Endometrium (tissue), 2 donors: ENCODE measurements at regions not wholly inside any gene's neighbourhood (a gene's known extent, or its start where the extent isn't known, plus 50 kb on each side); places are given as distances from the start of the nearest gene placed in this dataset.

Source experiments
- FAIRE-seq: peaks from 2 replicates; lab custom pipeline; 2012; peaks lifted over from hg19 to GRCh38; lab: Jason Lieb, UNC
- donor health status: control.
- donor health status: control.

DNA sequence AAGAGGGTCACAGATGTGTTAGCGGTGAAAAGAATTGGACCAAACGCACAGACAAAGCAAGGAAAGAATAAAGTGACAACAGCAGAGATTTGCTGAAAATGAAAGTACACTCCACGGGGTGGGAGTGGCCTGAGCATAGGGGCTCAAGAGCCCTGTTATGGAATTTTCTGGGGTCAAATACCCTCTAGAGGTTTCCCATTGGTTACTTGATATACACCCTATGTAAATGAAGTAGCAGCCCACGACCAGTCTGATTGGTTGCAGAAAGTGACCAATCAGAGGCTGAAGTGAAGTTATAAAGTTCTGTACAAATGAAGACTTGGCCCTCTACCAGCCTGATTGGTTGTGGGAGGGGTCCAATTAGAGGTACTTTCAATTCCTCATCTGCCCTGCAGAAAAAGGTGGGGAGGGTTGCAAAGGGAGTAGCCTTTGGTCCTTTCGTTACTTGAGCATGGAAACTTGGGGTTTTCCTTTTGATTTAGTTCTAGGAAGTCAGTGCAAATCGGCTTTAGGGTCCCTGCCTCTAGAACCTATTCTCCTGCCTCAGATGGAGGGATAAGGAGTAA lies 125.6 kb upstream of the PRPS1L1 start:
- FAIRE-seq = no peak

- FAIRE-seq = no peak
These were observed 127.1 kb upstream of the PRPS1L1 start for GRCh38 chr7:18154726-18155125.

DNA sequence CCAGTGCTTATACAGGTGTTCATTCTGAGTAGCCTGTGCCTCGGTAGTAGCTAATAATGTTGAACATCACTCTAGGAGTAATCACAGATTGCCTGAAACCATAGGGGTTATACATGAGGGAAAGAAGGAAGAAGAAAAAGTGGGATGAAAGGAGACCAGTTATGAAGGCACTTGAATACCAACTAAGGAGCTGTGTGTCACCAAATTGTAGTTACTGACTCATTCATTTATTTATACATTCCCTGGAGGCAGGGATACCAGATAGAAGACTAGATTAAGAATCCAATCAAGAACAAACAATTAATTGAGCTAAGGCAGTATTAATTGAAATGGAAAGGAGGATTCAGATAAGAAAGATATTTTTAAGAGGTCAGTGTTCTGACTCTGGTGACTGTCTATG lies 129.6 kb upstream of the PRPS1L1 start:
- FAIRE-seq = no peak

DNA sequence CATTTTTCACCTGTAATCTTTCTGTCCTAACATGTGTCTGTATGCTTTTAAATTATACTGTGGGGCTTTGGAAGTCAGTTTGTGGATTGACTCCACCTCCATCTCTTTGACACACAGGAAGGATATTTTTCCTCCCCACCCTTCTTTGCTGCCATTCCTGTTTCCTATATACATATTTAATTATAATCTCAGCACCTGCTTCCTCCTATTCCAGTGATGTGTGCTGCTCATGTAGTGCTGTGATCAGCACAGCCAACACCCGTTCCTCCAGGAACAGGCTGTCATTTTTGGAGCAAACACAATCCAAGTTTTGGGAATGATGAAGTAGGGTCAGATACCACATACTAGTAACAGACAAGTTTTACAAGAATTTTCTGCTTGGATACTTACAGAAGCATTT lies 135.0 kb upstream of the PRPS1L1 start:
- no peak for FAIRE-seq

DNA sequence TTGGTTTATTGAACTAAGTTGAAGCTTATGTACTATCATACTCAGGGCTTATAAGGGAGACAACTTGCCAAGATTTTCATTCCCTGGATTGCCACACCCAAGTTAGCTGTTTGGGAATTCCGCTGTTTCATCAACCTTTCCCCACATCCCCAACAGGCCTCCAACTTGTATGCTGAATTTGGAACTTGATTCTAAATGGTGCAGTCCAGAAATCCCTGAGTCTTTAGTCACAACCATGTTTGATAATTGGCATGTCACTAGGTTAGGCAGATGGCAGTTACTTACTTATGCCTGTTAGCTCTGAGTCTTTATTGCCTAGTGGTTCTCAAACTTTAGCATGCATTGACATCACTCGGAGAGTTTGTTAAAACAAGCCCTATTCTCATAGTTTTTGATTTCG lies 135.4 kb upstream of the PRPS1L1 start:
- no peak for FAIRE-seq

DNA sequence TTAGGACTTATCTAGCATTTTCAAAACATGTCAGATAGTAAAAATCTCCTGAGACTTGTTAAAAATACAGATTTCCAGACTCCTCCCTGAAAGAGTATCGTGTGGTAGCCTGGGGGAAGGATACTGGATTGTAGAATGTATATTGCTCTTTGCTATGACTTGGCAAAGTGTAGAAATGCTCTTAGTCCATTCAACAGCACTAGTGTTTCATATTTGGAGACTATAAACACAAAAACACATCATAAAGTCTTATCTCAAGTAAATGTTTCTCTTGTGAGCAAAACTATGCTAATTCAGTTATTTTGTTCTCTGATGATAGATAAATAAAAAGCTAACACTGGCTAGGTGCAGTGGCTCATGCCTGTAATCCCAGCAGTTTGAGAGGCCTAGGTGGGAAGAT lies 137.5 kb upstream of the PRPS1L1 start:
- FAIRE-seq = no peak

GRCh38 chr7:18166002-18166401 lies 138.4 kb upstream of the PRPS1L1 start:
- FAIRE-seq = no peak

DNA sequence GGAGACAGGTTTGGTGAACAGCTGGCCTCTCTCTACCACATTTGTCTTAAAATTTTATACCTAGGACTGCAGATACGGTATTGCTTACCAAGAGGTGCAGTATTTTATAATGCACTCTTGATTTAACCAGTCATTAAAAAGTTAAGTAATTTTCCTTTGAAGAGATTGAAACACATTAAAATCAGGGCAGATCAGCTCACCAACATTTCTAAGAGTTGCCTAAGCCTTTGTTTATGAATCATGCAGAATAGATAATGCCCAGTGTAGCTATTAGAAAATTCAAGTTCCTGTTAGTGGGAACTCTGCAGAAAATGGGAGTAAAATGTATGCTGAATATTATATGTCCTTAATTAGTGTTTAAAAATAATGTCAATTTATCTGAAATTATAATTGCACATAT lies 140.2 kb upstream of the PRPS1L1 start:
- no peak for FAIRE-seq

DNA sequence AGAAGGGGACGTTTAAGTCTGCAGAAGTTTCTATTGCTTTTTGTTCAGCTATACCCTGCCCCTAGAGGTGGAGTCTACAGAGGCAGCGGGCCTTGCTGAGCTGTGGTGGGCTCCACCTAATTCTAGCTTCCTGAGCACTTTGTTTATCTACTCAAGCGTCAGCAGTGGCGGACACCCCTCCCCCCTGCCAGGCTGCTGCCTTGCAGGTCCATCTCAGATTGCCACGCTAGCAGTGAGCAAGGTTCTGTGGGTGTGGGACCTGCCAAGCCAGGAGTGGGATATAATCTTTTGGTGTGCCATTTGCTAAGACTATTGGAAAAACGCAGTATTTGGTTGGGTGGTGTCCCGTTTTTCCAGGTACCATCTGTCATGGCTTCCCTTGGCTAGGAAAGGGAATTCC lies 147.3 kb upstream of the PRPS1L1 start:
- no peak for FAIRE-seq

- FAIRE-seq = no peak
These were observed 148.3 kb upstream of the PRPS1L1 start for GRCh38 chr7:18175801-18176450.

DNA sequence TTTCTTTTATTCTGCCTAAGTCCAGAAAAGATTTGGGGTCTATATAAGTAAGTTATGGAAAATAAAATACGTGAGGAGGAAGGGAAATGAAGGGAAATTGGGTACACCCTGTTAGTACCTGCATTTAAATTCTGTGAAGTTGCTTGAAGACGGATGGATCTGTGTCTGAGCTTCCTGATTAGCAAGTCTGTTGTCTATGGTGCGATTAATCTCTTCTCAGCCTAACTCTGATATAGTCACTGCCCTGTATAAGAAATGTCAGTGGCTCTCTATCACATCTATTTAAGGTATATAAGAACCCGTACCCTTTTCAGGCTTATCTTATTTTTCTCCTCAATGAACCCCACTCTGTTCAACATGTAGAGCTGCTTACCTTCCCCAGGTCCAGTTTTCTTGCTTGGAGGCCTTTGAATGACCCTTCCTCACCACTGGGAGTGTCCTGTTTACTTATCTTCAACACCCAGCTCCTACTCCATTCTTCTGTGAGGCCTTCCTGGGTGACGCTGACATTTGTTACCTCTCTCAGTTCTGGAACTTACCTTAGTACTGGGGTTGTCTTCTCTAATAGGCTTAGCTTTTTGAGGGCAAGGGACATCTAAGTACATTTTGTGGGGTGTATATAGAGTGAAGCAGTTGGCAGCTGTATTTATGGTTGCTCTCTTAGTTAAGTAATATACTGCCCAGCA lies 149.6 kb upstream of the PRPS1L1 start:
- FAIRE-seq = no peak

GRCh38 chr7:18177815-18178660 lies 150.4 kb upstream of the PRPS1L1 start:
- FAIRE-seq = no peak

- no peak for FAIRE-seq
These were observed 151.4 kb upstream of the PRPS1L1 start for GRCh38 chr7:18179093-18179492.

GRCh38 chr7:18180685-18181084 lies 153.0 kb upstream of the PRPS1L1 start:
- no peak for FAIRE-seq

DNA sequence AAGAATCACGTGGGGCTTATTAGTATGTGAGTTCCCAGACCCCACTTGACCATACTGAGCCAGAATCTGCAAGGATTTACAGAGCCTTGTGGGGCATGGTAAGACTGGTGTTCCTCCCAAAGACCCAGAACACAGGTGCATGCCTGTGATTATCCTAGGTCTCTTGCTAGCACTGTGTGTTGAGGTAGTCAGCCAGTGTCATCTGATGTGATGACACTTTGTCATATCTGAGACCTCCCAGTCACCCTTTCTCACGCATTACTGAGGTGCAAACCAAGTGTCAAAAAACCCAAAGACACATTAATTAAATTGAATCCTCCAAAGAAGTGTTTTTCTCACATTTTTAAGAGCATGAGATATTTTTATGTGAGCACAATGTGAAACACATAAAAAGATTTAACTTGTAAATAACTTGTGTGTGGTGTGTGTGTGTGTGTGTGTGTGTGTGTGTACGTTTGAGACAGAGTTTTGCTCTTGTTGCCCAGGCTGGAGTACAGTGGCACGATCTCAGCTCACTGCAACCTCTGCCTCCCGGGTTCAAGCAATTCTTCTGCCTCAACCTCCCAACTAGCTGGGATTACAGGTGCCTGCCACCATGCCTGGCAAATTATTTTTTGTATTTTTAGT lies 162.0 kb upstream of the PRPS1L1 start:
- FAIRE-seq = no peak

DNA sequence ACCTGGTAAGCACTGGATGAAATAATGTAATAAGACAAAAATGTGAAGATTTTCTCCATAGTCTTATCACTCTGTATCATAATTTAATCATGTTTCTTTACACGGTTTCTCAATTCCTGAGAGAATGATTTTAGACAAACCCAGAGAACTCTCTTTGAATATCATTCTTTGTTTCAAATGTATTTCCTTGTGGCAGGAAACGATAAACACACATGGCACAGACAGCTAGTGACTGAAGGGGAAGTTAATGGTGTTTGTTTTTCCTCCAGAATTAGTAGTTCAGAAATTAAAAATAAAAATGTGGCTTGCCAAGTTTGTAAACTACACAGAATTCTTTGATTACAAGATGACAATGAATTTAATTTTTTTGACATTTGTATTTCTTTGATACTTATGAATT lies 163.7 kb upstream of the PRPS1L1 start:
- peak; percentile 78 for FAIRE-seq

DNA sequence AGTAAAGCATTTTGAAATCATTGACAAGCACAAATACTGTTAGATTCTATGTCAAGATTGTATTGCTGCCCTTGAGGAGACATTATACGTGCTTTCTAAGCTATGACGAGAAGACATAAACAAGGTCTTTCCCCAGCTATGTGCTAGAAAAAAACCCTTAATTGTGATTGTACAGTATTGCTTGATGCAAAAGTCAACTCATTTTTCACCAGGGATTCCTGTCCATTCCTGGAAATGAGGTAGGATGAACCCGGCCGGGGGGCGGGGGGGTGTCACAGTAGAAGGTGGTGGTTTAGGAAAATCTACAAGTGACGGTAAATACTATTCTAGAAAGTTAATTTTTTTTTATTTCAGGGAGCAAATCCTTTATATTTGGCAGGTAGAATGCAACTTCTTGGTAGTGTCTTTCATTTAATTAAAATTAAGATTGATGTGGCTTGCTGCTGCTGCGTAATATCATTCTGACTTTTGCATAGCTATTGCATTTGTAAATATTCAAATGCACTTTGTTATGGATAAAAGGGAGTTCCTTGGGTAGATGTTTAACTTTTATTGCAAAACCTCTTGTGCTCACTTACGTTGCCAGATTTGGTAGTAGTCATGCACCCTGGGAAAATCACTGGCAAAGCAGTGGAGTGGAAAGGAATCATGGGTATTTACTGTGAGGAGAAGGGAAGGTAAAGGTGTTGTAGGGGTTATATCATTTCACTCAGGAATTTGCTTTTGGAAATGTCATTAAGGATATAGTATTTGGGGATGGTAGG lies 164.4 kb upstream of the PRPS1L1 start:
- FAIRE-seq = no peak

GRCh38 chr7:18194616-18195015 lies 167.0 kb upstream of the PRPS1L1 start:
- no peak for FAIRE-seq

- FAIRE-seq = no peak
These were observed 169.0 kb upstream of the PRPS1L1 start for GRCh38 chr7:18196638-18197037.

- FAIRE-seq = no peak
These were observed 171.2 kb upstream of the PRPS1L1 start for GRCh38 chr7:18198868-18199267.

DNA sequence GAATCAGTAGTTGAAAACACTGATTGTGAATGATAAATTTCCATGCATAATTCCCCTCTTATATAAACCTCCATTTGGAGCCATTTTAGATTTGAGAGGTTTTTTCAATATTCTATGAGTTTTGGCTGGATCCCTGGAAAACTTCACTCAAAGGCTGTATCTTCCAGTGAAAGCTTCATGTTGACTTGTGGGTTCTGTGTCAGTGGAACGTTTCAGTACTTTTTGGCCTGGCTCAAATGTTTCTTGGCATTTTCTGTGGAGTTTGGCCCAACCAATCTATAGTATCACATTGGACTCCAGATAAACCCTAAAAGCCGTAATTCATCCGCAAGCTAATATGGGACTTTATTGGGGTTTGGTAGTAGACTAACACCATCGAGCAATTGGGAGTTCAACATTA lies 172.6 kb upstream of the PRPS1L1 start:
- no peak for FAIRE-seq

DNA sequence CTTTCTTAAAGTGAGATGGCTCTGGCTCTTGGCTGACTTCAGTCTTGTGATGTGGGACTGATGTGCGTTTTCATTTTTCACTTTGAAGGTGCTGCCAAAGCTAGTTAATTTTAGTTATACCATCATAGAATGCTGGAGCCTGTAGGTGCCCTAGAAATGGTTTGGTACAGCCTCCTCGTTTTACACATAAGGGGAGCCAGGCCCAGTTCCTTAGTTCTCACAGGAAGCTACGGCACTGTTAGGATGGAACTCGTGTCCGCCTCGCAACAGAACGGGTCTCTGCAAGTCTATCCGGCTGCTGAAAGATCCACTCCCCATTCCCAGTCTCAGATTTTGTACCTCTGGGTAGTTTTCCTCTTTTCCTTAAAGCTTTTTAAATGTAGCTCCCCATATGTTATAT lies 173.2 kb upstream of the PRPS1L1 start:
- no peak for FAIRE-seq
